IMR-90 (cell line): ENCODE measurements at regions not wholly inside any gene's neighbourhood (a gene's known extent, or its start where the extent isn't known, plus 50 kb on each side); places are given as distances from the start of the nearest gene placed in this dataset.

Source experiments
- ATAC-seq: fragments of 200-7000 bp; cut with Tn5 transposase; 2 replicates; pipeline ENCODE4 v1.9.1; 2020; ENCODE audit warnings: low read depth, mild to moderate bottlenecking, moderate library complexity
- BruUV-seq: library from RNA; stranded (reverse); fragments of 400-500 nt; replicated peaks from 2 replicates; lab custom pipeline; 2021; lab: Mats Ljungman, UMichigan
- CTCF ChIA-PET: fragments of 300-600 bp; formaldehyde crosslinking; extraction: SDS; loops from one replicate; lab custom pipeline; 2021; ENCODE audit warnings: antibody characterized with exemption; lab: Yijun Ruan, JAX
- POLR2A ChIA-PET: fragments of 300-600 bp; sonication (Branson Sonifier 250); formaldehyde crosslinking; loops from one replicate; lab custom pipeline; 2022; ENCODE audit warnings: antibody characterized with exemption; ENCODE audit not compliant: unreplicated experiment; lab: Charles Lee
- DNase-seq: peaks from one replicate; pipeline ENCODE4 v3.0.0; 2013
- H2AFZ ChIP-seq: replicated peaks from 2 replicates; pipeline ENCODE3; 2013; ENCODE audit warnings: low read length, mild to moderate bottlenecking; ENCODE audit not compliant: poor library complexity
- H2AK5ac ChIP-seq: 2 replicates; pipeline ENCODE4 v1.6.1; 2013; ENCODE audit warnings: low read depth, low read length, inconsistent platforms
- H2AK9ac ChIP-seq: replicated peaks from 2 replicates; pipeline ENCODE3; 2013; ENCODE audit warnings: mild to moderate bottlenecking, low read depth, low read length, moderate library complexity; ENCODE audit not compliant: poor library complexity
- H2BK120ac ChIP-seq: 2 replicates; pipeline ENCODE4 v1.6.1; 2013; ENCODE audit warnings: low read depth, low read length, inconsistent platforms
- H2BK15ac ChIP-seq: 3 replicates; pipeline ENCODE4 v1.6.1; 2013; ENCODE audit warnings: low read depth, low read length, inconsistent platforms
- H2BK20ac ChIP-seq: 2 replicates; pipeline ENCODE4 v1.6.1; 2013; ENCODE audit warnings: low read depth, mild to moderate bottlenecking, inconsistent platforms, low read length, moderate library complexity
- H2BK5ac ChIP-seq: 2 replicates; pipeline ENCODE4 v1.6.1; 2013; ENCODE audit warnings: mild to moderate bottlenecking, low read depth, low read length, inconsistent platforms; ENCODE audit not compliant: poor library complexity, severe bottlenecking
- H3K14ac ChIP-seq: replicated peaks from 2 replicates; pipeline ENCODE4 v1.6.1; 2013; ENCODE audit warnings: low read depth, low read length, inconsistent platforms
- H3K18ac ChIP-seq: 2 replicates; pipeline ENCODE4 v1.6.1; 2013; ENCODE audit warnings: low read depth, low read length, control low read depth
- H3K23ac ChIP-seq: 2 replicates; pipeline ENCODE4 v1.6.1; 2013; ENCODE audit warnings: low read depth, low read length, inconsistent platforms
- H3K27ac ChIP-seq: 2 replicates; pipeline ENCODE4 v1.5.1; 2013; ENCODE audit warnings: mild to moderate bottlenecking, control low read depth, low read length; ENCODE audit not compliant: insufficient read depth
- H3K27me3 ChIP-seq: 2 replicates; pipeline ENCODE4 v1.6.1; 2013; ENCODE audit warnings: low read length; ENCODE audit not compliant: control insufficient read depth, insufficient read depth
- H3K36me3 ChIP-seq: 2 replicates; pipeline ENCODE4 v1.6.1; 2013; ENCODE audit warnings: low read length, mixed read lengths; ENCODE audit not compliant: control insufficient read depth, insufficient read depth
- H3K4ac ChIP-seq: 2 replicates; pipeline ENCODE4 v1.6.1; 2013; ENCODE audit warnings: low read depth, low read length, inconsistent platforms
- H3K4me1 ChIP-seq: 2 replicates; pipeline ENCODE4 v1.6.1; 2013; ENCODE audit warnings: low read length, mixed read lengths; ENCODE audit not compliant: control insufficient read depth, insufficient read depth
- H3K4me2 ChIP-seq: 2 replicates; pipeline ENCODE4 v1.6.1; 2013; ENCODE audit warnings: low read depth, mild to moderate bottlenecking, control low read depth, low read length, moderate library complexity
- H3K4me3 ChIP-seq: 2 replicates; pipeline ENCODE4 v1.5.1; 2013; ENCODE audit warnings: low read depth, mild to moderate bottlenecking, control low read depth, low read length, moderate library complexity; ENCODE audit not compliant: insufficient read depth
- H3K56ac ChIP-seq: 2 replicates; pipeline ENCODE4 v1.6.1; 2013; ENCODE audit warnings: low read length, inconsistent platforms; ENCODE audit not compliant: insufficient read depth; ENCODE audit errors: extremely low read depth
- H3K79me1 ChIP-seq, 2 experiments: 2 replicates each; pipeline ENCODE4 v1.6.1; 2013; ENCODE audit warnings: low read length in 2 of 2, inconsistent platforms in 1 of 2, low read depth in 1 of 2
- H3K9ac ChIP-seq: 2 replicates; pipeline ENCODE4 v1.6.1; 2013; ENCODE audit warnings: low read depth, low read length, control low read depth
- H3K9me1 ChIP-seq: 2 replicates; pipeline ENCODE4 v1.6.1; 2013; ENCODE audit warnings: low read length, inconsistent platforms; ENCODE audit not compliant: insufficient read depth
- H3K9me3 ChIP-seq: 2 replicates; pipeline ENCODE4 v1.6.1; 2013; ENCODE audit warnings: low read length; ENCODE audit not compliant: control insufficient read depth, insufficient read depth
- H4K20me1 ChIP-seq: 2 replicates; pipeline ENCODE4 v1.6.1; 2013; ENCODE audit warnings: low read length, inconsistent platforms; ENCODE audit not compliant: insufficient read depth
- H4K5ac ChIP-seq: 2 replicates; pipeline ENCODE4 v1.6.1; 2013; ENCODE audit warnings: mild to moderate bottlenecking, low read depth, low read length, control low read depth
- H4K8ac ChIP-seq, 2 experiments: 2 replicates each; pipeline ENCODE4 v1.6.1; 2013; ENCODE audit warnings: low read depth in 2 of 2, low read length in 2 of 2, control low read depth in 1 of 2, inconsistent platforms in 1 of 2
- H4K91ac ChIP-seq: 2 replicates; pipeline ENCODE4 v1.6.1; 2013; ENCODE audit warnings: low read depth, low read length, inconsistent platforms; ENCODE audit not compliant: insufficient read depth
- CHD1 ChIP-seq: IDR thresholded peaks from 2 replicates; pipeline ENCODE4 v1.6.1; 2012; ENCODE audit warnings: low read depth, low read length, improper control_type of control experiment
- NFE2L2 ChIP-seq: fragments of 150-350 bp; IDR thresholded peaks from 2 replicates; pipeline ENCODE4 v1.6.1; 2016; ENCODE audit warnings: low read depth, mild to moderate bottlenecking, low read length
- RFX5 ChIP-seq: IDR thresholded peaks from 2 replicates; pipeline ENCODE4 v1.8.0; 2012; ENCODE audit warnings: low read depth, mild to moderate bottlenecking, low read length, moderate library complexity
- WGBS, 2 experiments: methylation state at CpG; one replicate each; pipeline versions ENCODE4 v1.1.5 to v1.1.7; 2013; ENCODE audit warnings: missing lambda C conversion rate in 2 of 2; ENCODE audit not compliant: insufficient read length in 1 of 2; ENCODE audit errors: extremely low coverage in 2 of 2; 5-methylcytosine and 5-hydroxymethylcytosine counted together
- dilution Hi-C: fragments of 300-500 bp; cut with HindIII; formaldehyde crosslinking; loops from one replicate; pipeline ENCODE4 v1.14.3; 2018; ENCODE audit warnings: low sequenced_read_pairs; ENCODE audit not compliant: unreplicated experiment
- in situ Hi-C: fragments of 300-500 bp; cut with MboI; formaldehyde crosslinking; loops from 3 replicates; pipeline ENCODE4 v1.14.3; 2019; ENCODE audit warnings: low sequenced_read_pairs, inconsistent platforms, mixed read lengths
- intact Hi-C: fragments of 100-400 bp; cut with micrococcal nuclease; formaldehyde crosslinking; loops from 2 replicates; pipeline ENCODE4 v1.10.0; 2022

DNA sequence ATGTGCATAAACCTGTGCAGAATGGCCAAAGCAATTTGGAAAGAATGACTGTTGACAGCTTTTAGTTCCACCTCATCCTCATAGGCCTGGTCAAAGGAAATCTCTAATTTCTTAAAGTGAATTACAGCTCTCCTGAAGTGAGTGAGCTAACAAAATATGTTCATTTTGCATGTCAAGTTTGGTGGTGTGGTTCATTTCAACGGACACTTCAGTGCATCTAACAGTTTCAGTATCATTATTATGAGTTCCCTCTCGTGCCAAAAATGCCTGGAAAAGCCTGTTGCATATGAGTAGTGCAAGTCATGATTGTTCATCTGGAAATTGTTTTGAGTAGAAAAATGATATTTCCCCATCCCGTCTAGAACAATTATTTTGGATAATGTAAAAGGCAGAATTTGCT lies 53.2 kb upstream of the HMHB1 start:
- Histone ChIP-seq H2AK9ac (no peak overlapping the region), H3K4ac (no peak overlapping the region), H3K4me3 (no peak overlapping the region), H3K23ac (0 out of 2 replicates have a peak overlapping the region, but pooled peaks have one; percentile 12), H4K5ac (no peak overlapping the region), H4K91ac (no peak overlapping the region), H3K14ac (no peak overlapping the region), H2AFZ (no peak overlapping the region), H3K27me3 (no peaks in the 10 kb centered on the region), H3K9ac (no peak overlapping the region), H3K18ac (peak overlapping the region; percentile 69; the same call in 1 of the 2 replicates), H3K56ac (no peak overlapping the region), H3K4me1 (peaks cover 10% of the 10 kb centered on the region), H3K27ac (peak overlapping the region; percentile 96; the same call in 1 of the 2 replicates), H4K8ac (no peak overlapping the region), H3K4me2 (peak overlapping the region; percentile 74), H2BK15ac (no peak overlapping the region), H2BK120ac (no peak overlapping the region), H3K36me3 (no peaks in the 10 kb centered on the region), H4K20me1 (no peaks in the 10 kb centered on the region), H2AK5ac (no peak overlapping the region), H2BK20ac (no peak overlapping the region), H3K9me3 (no peaks in the 10 kb centered on the region), H3K79me1 (no peaks in the 10 kb centered on the region), H3K9me1 (no peaks in the 10 kb centered on the region), H2BK5ac (peak overlapping the region; percentile 7)
- DNase-seq (peak; percentile 65), ATAC-seq (peak; percentile 59)
- ChIA-PET CTCF (interaction anchor here (0.7 to 1.1 kb wide), 2 partner anchors 9 kb away, joined by 3 to 4 read pairs; no protein-coding TSS in a partner anchor), POLR2A (no interaction called here)
- intact Hi-C loops (loop anchor here (5.0 kb wide), 2 partner anchors 216 to 356 kb away; partner anchors contain the start of gene NR3C1), dilution Hi-C loops (no loop called here), in situ Hi-C loops (no loop called here)
- BruUV-seq = no TSS peak
- no CpG with 5 or more reads among the region's 3 CpGs for WGBS, 2 experiments
- no peak for TF ChIP-seq RFX5
- peak; percentile 51; the same call in 1 of the 2 replicates for TF ChIP-seq NFE2L2
- TF ChIP-seq CHD1 = no peak
